BE2C (cell line): ENCODE measurements at regions not wholly inside any gene's neighbourhood (a gene's known extent, or its start where the extent isn't known, plus 50 kb on each side); places are given as distances from the start of the nearest gene placed in this dataset.

Source experiments
- DNase-seq: peaks from one replicate; pipeline ENCODE4 v3.0.0-alpha.2; 2020
- H3K27me3 ChIP-seq: fragments of 250-450 bp; sonication (Bioruptor Pico); 2 replicates; pipeline ENCODE4 v1.5.1; 2020; ENCODE audit warnings: mild to moderate bottlenecking
- H3K36me3 ChIP-seq: fragments of 250-450 bp; sonication (Bioruptor Pico); 2 replicates; pipeline ENCODE4 v1.5.1; 2020; ENCODE audit warnings: mild to moderate bottlenecking
- H3K4me1 ChIP-seq: fragments of 250-450 bp; sonication (Bioruptor Pico); 2 replicates; pipeline ENCODE4 v1.5.1; 2020
- H3K4me3 ChIP-seq: 2 replicates; pipeline ENCODE4 v1.5.1; 2011; ENCODE audit warnings: low read depth, low read length
- H3K9me3 ChIP-seq: fragments of 250-450 bp; sonication (Bioruptor Pico); 2 replicates; pipeline ENCODE4 v1.5.1; 2020
- TF ChIP-seq, protein P1 (sequence below): IDR thresholded peaks from 2 replicates; pipeline ENCODE4 v1.5.1; 2012; ENCODE audit warnings: mild to moderate bottlenecking, low read depth, low read length

DNA sequence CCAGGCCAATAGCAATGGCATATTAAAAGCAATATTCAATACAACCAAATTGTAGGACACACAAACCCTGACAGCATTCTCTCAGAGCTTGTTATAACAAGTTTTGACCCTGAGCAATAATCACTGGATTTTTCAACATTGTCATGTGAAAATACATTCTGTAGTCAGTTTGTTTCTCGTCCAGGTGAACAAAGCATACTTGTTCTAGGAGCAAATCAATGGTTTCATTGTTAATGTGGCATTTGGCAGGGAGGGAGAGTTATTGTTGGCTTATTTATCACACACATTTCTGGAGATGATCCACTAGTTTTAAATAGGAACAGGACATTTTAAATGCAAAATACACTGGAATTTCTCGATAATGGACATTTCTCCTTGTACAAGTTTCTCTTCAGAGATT, 69.9 kb upstream of the L3MBTL4 start:
- no peaks in the 10 kb centered on the region for H3K36me3 ChIP-seq
- TF ChIP-seq, protein P1, sequence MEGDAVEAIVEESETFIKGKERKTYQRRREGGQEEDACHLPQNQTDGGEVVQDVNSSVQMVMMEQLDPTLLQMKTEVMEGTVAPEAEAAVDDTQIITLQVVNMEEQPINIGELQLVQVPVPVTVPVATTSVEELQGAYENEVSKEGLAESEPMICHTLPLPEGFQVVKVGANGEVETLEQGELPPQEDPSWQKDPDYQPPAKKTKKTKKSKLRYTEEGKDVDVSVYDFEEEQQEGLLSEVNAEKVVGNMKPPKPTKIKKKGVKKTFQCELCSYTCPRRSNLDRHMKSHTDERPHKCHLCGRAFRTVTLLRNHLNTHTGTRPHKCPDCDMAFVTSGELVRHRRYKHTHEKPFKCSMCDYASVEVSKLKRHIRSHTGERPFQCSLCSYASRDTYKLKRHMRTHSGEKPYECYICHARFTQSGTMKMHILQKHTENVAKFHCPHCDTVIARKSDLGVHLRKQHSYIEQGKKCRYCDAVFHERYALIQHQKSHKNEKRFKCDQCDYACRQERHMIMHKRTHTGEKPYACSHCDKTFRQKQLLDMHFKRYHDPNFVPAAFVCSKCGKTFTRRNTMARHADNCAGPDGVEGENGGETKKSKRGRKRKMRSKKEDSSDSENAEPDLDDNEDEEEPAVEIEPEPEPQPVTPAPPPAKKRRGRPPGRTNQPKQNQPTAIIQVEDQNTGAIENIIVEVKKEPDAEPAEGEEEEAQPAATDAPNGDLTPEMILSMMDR: no peak
- H3K4me1 ChIP-seq: no peaks in the 10 kb centered on the region
- DNase-seq: no peak
- no peaks in the 10 kb centered on the region for H3K9me3 ChIP-seq
- no peak overlapping the region for H3K4me3 ChIP-seq
- H3K27me3 ChIP-seq: no peaks in the 10 kb centered on the region

DNA sequence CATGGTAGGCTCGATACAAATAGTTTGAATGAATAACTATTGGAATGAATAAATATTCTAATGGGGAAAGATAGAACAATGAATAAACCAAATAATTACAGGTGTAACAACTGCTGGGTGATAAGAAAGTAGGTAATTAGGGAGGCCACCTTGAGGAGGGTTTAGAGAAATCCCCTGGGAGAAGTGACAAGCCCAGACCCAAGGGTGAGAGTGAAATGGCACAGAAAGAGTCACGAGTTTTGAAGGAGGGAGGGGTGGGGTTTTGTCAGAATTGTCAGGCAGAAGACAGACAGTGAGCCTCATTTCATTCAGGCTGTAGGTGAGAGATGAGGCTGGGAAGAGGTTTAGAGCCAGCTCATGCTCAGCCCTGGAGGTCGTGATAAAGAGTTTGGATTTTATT, 71.6 kb upstream of the L3MBTL4 start:
- TF ChIP-seq, protein P1: no peak
- H3K9me3 ChIP-seq: no peaks in the 10 kb centered on the region
- H3K4me3 ChIP-seq: no peak overlapping the region
- no peaks in the 10 kb centered on the region for H3K36me3 ChIP-seq
- no peak for DNase-seq
- no peaks in the 10 kb centered on the region for H3K27me3 ChIP-seq
- H3K4me1 ChIP-seq: no peaks in the 10 kb centered on the region

DNA sequence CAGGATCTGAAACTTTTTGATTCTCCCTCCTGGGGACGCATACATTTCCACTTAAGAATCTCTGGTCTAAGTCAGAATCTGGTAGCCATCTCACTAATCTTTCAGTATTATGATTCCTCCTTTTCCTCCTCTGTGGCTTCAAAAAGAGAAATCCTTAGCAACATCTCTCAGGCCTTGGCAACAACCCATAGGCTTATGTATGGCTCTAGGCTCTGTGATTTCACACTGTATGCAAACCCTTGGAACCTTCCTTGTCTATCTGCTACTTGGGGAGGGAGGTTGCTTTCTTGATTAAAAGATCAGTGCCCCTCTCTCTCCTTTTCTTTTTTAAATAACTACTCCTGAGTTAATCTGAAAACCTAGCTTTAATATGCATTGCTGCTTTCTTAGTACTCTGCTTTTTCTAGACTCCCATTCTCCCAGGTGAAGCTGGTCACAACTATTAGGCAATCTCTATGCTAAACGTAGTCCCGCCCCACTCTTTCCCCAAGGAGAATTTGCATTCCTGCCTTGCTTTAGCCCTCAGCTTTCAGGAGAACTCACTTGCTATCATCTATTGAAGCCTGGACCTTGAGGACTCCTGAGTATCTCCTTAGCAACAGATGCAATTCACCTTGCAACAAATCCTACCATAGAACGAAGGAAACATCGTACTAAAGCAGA, 72.2 kb upstream of the L3MBTL4 start:
- Histone ChIP-seq H3K27me3 (no peaks in the 10 kb centered on the region), H3K4me1 (no peaks in the 10 kb centered on the region), H3K36me3 (no peaks in the 10 kb centered on the region), H3K4me3 (no peak overlapping the region), H3K9me3 (no peaks in the 10 kb centered on the region)
- TF ChIP-seq, protein P1: no peak
- no peak for DNase-seq

DNA sequence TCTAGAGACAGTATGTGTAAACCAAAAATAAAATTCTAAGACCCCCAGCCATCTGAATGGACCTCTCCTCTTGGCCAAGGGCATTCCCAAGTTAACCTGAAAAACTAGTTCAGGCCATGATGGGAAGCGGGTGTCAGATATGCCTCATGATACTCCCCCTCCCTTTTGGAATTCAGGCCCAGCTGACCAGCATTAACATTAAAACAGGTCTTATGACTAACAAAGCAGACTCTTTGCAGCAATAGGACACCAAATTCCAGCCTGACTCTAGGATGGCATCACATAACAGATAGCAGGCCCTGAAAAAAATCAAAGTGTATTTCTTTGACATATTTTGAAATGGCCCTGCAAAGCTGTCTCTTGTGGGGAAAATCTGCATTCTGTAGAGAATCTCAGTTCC, 73.3 kb upstream of the L3MBTL4 start:
- no peaks in the 10 kb centered on the region for H3K9me3 ChIP-seq

DNA sequence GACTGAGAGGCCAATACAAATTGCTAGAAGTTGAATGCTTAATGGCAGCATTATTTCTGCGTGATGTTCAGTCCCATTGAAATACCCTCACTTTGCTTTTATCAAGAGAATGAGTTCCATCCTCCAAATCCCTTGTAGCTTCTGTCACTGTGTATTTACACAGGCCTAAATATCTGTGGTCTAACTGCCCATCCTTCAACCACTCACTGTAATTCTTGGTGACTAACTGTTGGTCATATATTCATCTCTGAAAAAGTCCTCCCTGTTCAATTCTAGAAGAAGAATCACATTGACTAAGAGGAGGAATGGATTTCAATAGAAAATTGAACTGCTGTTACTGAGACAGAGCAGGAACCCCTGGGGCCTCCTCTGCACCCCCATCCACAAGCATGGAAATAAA, 74.2 kb upstream of the L3MBTL4 start:
- no peaks in the 10 kb centered on the region for H3K27me3 ChIP-seq
- no peaks in the 10 kb centered on the region for H3K9me3 ChIP-seq
- H3K4me1 ChIP-seq: no peaks in the 10 kb centered on the region
- H3K36me3 ChIP-seq: no peaks in the 10 kb centered on the region
- H3K4me3 ChIP-seq: no peak overlapping the region
- DNase-seq: no peak
- TF ChIP-seq, protein P1: no peak

More for the DNA sequence above, 73.3 kb upstream of the L3MBTL4 start:
- TF ChIP-seq, protein P1: no peak
- no peak for DNase-seq
- Histone ChIP-seq H3K27me3 (no peaks in the 10 kb centered on the region), H3K36me3 (no peaks in the 10 kb centered on the region), H3K4me3 (no peak overlapping the region), H3K4me1 (no peaks in the 10 kb centered on the region)

DNA sequence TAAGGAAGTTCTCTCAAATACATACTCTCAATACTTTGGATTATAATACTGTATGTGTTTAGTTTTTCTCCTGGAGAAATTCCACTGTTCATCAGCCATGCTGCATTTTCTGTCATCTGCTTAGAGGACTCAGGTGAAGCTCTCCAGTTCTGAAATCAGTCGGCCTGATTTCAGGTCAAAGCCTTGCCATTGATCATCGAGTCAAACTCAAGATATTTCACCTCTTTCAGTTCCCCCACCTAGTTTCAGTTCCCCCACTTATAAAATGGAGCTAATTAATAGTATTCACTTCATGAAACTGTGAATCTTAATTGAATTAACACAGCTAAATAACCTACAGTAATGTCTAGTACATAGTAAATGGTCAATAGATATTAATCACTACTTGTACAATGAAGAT, 75.3 kb upstream of the L3MBTL4 start:
- Histone ChIP-seq H3K36me3 (no peaks in the 10 kb centered on the region), H3K27me3 (no peaks in the 10 kb centered on the region), H3K4me3 (no peak overlapping the region), H3K4me1 (no peaks in the 10 kb centered on the region), H3K9me3 (no peaks in the 10 kb centered on the region)
- TF ChIP-seq, protein P1: no peak
- DNase-seq: no peak
